Breast epithelium (tissue), 3 donors: ENCODE measurements at regions not wholly inside any gene's neighbourhood (a gene's known extent, or its start where the extent isn't known, plus 50 kb on each side); places are given as distances from the start of the nearest gene placed in this dataset.

Experiments
- CTCF ChIP-seq, 3 donors: fragments of 450-650 bp; IDR thresholded peaks; one replicate each; pipeline ENCODE4 v1.5.1; 2016 to 2017; ENCODE audit warnings: antibody characterized with exemption in 3 of 3, mild to moderate bottlenecking in 3 of 3, moderate library complexity in 3 of 3
- POLR2A ChIP-seq: fragments of 450-650 bp; IDR thresholded peaks from one replicate; pipeline ENCODE4 v1.6.1; 2016; ENCODE audit warnings: antibody characterized with exemption, mild to moderate bottlenecking, moderate library complexity
- POLR2AphosphoS5 ChIP-seq, 3 donors: sonication (generic); formaldehyde crosslinking; IDR thresholded peaks; one replicate each; pipeline ENCODE4 v1.6.1; 2017; ENCODE audit warnings: antibody characterized with exemption in 3 of 3

- no peak for TF ChIP-seq CTCF (IDR thresholded peaks at IDR 0.05)
- TF ChIP-seq POLR2A, result no peak
- no peak for TF ChIP-seq POLR2AphosphoS5 (IDR thresholded peaks at IDR 0.05)
These were observed 396.9 kb upstream of the PAPPA start for GRCh38 chr9:115756736-115757135.
